Peyer's patch (tissue), 4 donors: ENCODE measurements at regions not wholly inside any gene's neighbourhood (a gene's known extent, or its start where the extent isn't known, plus 50 kb on each side); places are given as distances from the start of the nearest gene placed in this dataset.

Source experiments
- POLR2A ChIP-seq, 2 donors: fragments of 450-650 bp; IDR thresholded peaks; one replicate each; pipeline ENCODE4 v1.5.1; 2017; ENCODE audit warnings: antibody characterized with exemption in 2 of 2, mild to moderate bottlenecking in 2 of 2, moderate library complexity in 2 of 2
- TF ChIP-seq, protein P1 (sequence below), 6 experiments: fragments of 450-650 bp in 4 of 6; fragments of 200-600 bp in 2 of 6; sonication (generic) in 1 of 6; IDR thresholded peaks; one replicate each; pipeline ENCODE4 v1.5.1; 2017 to 2019; ENCODE audit warnings: antibody characterized with exemption in 6 of 6, mild to moderate bottlenecking in 3 of 6, moderate library complexity in 1 of 6

DNA sequence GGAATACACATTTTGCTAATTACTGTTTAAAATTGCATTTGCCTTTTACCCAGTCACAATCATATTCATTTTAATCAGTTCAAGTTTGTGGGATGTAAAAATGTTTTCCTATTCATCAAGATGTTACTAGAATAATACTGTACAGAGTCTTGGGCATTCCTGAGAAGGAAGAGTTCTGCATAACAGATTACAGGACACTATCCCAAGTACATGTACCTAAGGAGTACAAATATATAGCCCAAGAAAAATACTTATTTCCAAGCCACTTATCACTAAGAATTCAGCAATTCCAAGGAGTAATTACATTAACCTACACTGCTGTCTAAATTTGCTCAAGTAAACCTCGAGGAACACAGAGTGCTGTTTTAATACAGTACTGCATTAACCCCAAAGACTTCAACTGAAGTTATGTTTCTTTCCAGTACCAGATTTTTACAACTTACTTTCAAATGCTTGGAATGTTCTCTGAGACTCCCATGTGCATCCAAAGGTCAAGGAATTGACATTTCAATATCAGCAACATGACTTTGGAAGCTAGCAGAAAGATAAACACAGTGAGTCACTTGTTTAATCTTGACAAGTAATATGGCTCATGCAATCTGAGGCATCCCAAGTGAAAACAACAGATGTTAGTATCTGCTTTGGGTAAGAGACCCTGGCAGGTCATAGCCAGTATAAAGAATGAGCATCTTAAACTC lies 125.4 kb upstream of the BET1 start:
- TF ChIP-seq, protein P1, sequence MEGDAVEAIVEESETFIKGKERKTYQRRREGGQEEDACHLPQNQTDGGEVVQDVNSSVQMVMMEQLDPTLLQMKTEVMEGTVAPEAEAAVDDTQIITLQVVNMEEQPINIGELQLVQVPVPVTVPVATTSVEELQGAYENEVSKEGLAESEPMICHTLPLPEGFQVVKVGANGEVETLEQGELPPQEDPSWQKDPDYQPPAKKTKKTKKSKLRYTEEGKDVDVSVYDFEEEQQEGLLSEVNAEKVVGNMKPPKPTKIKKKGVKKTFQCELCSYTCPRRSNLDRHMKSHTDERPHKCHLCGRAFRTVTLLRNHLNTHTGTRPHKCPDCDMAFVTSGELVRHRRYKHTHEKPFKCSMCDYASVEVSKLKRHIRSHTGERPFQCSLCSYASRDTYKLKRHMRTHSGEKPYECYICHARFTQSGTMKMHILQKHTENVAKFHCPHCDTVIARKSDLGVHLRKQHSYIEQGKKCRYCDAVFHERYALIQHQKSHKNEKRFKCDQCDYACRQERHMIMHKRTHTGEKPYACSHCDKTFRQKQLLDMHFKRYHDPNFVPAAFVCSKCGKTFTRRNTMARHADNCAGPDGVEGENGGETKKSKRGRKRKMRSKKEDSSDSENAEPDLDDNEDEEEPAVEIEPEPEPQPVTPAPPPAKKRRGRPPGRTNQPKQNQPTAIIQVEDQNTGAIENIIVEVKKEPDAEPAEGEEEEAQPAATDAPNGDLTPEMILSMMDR (IDR thresholded peaks at IDR 0.05): no peak
- no peak for TF ChIP-seq POLR2A (IDR thresholded peaks at IDR 0.05)
